GM21576 (cell line): ENCODE measurements at regions not wholly inside any gene's neighbourhood (a gene's known extent, or its start where the extent isn't known, plus 50 kb on each side); places are given as distances from the start of the nearest gene placed in this dataset.
"Not testable (repeated sequence)": the region's sequence is repeated elsewhere in the genome, so short reads cannot be mapped to it uniquely, and the experiment has no call there.

ENCODE experiments used
- ATAC-seq: cut with Tn5 transposase; IDR thresholded peaks from one replicate; pipeline ENCODE4 v1.9.1; 2021; ENCODE audit warnings: mild to moderate bottlenecking, moderate library complexity; ENCODE audit not compliant: unreplicated experiment

DNA sequence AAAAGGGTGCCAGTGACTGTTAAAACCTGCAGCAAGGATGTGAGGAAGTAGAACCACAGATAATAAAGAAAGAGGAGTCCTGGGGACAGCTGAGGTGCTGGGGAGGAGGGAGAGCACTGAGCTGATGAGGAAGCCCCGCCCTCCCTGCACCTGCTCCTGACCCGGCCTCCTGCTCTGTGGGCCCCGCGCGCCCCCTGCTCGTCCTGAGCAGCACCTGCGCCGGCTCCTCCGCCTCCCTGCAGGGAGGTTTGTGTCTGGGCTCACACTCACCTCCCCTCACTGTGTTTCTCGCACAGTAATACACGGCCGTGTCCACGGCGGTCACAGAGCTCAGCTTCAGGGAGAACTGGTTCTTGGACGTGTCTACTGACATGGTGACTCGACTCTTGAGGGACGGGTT is 797.6 kb downstream of the TMEM121 start:
- ATAC-seq: not testable (repeated sequence)

- no peak for ATAC-seq
These were observed 800.9 kb downstream of the TMEM121 start for GRCh38 chr14:106327234-106327633.

GRCh38 chr14:106327702-106328353 is 801.4 kb downstream of the TMEM121 start:
- ATAC-seq: not testable (repeated sequence)

DNA sequence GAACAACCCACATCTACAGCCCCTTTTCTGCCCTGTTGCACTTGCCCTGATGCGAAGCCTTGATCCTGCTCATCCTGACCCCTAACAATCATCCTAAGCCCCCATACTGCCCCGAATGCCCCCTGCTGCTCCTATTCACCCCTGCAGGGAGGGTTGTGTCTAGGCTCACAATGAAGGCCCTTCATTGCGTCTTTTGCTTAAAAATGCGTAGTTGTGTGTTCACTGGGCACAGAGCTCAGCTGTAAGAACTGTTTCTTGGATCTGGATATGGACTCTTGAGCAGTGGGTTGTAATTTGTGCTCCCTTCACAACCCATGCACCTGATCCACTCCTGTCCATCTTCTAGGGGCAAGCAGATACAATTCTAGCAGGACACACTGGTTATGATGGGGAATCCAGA is 802.9 kb downstream of the TMEM121 start:
- not testable (repeated sequence) for ATAC-seq

GRCh38 chr14:106329987-106330774 is 803.8 kb downstream of the TMEM121 start:
- ATAC-seq: not testable (repeated sequence)

- ATAC-seq: not testable (repeated sequence)
These were observed 808.2 kb downstream of the TMEM121 start for GRCh38 chr14:106334428-106335109.

DNA sequence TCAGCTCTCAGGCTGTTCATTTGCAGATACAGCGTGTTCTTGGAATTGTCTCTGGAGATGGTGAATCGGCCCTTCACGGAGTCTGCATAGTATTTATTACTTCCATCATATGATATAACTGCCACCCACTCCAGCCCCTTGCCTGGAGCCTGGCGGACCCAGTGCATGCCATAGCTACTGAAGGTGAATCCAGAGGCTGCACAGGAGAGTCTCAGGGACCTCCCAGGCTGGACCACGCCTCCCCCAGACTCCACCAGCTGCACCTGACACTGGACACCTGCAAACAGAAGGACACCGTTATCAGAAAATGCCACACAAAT is 808.7 kb downstream of the TMEM121 start:
- ATAC-seq: not testable (repeated sequence)

DNA sequence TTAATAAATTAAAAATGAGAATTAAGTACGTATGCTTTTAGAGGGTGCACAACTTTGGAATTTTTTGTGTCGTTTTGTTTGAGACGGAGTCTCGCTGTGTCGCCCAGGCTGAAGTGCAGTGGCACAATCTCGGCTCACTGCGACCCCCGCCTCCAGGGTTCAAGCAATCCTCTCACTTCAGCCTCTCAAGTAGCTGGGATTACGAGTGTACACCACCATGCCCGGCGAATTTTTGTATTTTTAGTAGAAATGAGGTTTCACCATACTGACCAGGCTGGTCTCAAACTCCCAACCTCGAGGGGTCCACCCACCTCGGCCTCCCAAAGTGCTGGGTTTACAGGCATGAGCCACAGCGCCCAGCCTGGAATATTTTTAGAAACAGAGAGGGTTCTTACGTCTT is 812.4 kb downstream of the TMEM121 start:
- ATAC-seq: not testable (repeated sequence)

GRCh38 chr14:106340658-106341057 is 814.3 kb downstream of the TMEM121 start:
- not testable (repeated sequence) for ATAC-seq

DNA sequence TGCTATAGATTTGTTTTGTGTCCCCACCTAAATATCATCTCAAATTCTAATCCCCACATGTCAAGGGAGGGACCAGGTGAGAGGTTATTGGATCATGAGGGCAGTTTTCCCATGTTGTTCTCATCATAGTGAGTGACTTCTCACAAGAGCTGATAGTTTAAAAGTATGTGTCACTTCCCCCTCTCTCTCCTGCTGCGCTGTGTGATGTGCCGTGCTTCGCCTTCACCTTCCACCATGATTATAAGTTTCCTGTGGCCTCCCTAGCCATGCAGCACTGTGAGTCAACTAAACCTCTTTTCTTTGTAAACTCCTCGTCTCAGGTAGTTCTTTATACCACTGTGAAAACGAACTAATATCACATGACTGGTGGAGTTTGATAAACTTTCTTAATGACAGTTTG is 814.8 kb downstream of the TMEM121 start:
- not testable (repeated sequence) for ATAC-seq

- ATAC-seq: no peak
These were observed 817.2 kb downstream of the TMEM121 start for GRCh38 chr14:106343626-106344025.

DNA sequence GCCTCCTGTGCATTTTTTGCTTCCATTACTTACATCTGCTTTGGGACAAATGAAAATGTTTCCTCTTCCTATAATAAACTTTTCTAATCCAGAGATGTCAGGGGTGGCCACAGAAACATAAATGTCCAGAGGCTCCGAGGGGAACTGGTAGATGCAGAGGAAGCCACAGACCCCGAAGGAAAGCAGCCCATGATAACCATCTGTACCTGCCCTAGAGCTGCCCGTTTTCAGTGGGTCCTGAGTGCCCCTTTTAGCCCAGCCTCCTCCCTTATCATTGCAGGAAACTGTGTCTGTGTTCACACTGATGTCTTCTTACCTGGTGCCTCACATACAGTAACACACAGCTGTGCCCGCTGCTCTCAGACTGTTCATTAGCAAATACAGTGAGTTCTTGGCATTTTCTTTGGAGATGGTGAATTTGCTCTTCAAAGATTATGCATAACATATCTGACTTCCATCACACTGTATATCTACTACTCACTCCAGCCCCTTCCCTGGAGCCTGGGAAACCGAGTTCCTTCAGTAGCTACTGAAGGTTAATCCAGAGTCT is 817.8 kb downstream of the TMEM121 start:
- not testable (repeated sequence) for ATAC-seq

GRCh38 chr14:106344791-106345479 is 818.6 kb downstream of the TMEM121 start:
- not testable (repeated sequence) for ATAC-seq

DNA sequence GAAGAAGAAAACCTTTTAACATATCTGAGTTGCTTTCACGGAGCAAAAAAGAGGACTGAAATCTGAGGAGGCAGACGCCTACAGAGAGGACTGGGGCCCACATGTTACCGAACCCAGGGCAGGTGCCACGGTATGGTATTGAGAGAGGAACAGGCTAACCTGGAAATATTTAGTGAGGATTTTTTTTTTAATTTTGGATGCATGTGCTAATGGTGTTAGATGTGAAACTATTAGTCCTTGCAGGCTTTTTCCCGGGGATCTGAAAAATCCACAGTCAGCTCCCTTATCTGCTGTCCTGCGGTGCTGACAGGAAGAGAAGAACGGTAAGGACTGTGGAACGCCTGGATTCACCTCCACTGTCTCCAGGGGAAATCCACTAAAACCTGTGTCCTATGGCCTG is 819.7 kb downstream of the TMEM121 start:
- ATAC-seq: no peak

GRCh38 chr14:106346534-106347290 is 820.3 kb downstream of the TMEM121 start:
- ATAC-seq: no peak

GRCh38 chr14:106347291-106347778 is 821.0 kb downstream of the TMEM121 start:
- ATAC-seq: no peak

- no peak for ATAC-seq
These were observed 821.7 kb downstream of the TMEM121 start for GRCh38 chr14:106347890-106348755.

DNA sequence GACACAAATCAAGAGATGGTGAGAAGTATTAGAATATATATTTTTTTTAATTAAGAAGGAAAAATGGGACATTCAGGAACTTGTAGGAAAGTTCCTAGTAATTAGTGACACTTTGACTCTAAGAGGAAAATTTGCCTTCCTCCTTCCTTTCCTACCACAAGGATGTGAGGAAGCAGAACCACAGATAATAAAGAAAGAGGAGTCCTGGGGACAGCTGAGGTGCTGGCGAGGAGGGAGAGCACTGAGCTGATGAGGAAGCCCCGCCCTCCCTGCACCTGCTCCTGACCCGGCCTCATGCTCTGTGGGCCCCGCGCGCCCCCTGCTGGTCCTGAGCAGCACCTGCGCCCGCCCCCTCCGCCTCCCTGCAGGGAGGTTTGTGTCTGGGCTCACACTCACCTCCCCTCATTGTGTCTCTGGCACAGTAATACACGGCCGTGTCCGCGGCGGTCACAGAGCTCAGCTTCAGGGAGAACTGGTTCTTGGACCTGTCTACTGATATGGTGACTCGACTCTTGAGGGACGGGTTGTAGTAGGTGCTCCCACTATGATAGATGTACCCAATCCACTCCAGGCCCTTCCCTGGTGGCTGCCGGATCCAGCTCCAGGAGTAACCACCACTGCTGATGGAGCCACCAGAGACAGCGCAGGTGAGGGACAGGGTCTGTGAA is 822.6 kb downstream of the TMEM121 start:
- not testable (repeated sequence) for ATAC-seq
